ENCODE measurements at regions not wholly inside any gene's neighbourhood (a gene's known extent, or its start where the extent isn't known, plus 50 kb on each side); places are given as distances from the start of the nearest gene placed in this dataset.

DNA sequence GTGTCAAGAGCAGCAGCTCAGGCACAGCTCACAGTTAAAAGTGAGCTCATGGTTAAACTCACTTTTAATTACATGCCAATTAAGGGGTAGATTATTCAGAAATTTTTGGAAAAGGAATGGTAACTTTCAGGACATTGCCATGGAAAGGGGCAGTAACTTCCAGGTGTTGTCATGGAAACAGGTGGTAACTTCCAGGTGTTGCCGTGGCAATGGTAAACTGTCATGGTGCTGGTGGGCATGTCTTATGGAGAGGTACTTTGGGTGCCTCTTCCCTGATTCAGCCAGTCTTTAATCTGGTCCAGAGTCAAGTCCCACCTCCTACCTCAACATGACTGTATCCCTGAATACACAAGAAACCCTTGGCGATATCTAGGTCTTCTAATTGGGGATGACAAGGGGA is 223.2 kb upstream of the TAS2R1 start:
- ChIA-PET CTCF (no interaction called here), POLR2A (no interaction called here)
- no peak for TF ChIP-seq HDGF (IDR thresholded peaks at IDR 0.05; ENCODE audit: borderline replicate concordance)
- no peak for TF ChIP-seq TARDBP (IDR thresholded peaks at IDR 0.05)
- TF ChIP-seq FOXM1 (IDR thresholded peaks at IDR 0.05; ENCODE audit: borderline replicate concordance) = no peak
- no peak for TF ChIP-seq ARNT (IDR thresholded peaks at IDR 0.05)
- TF ChIP-seq SUZ12 (IDR thresholded peaks at IDR 0.05) = no peak
- TF ChIP-seq ZNF384 (IDR thresholded peaks at IDR 0.05) = no peak
- TF ChIP-seq LEF1 (IDR thresholded peaks at IDR 0.05; ENCODE audit: borderline replicate concordance) = no peak
- no peak for TF ChIP-seq CTBP1 (IDR thresholded peaks at IDR 0.05; ENCODE audit: borderline replicate concordance)
- TF ChIP-seq BHLHE40 (IDR thresholded peaks at IDR 0.05; ENCODE audit: borderline replicate concordance) = no peak
- TF ChIP-seq, protein P1, sequence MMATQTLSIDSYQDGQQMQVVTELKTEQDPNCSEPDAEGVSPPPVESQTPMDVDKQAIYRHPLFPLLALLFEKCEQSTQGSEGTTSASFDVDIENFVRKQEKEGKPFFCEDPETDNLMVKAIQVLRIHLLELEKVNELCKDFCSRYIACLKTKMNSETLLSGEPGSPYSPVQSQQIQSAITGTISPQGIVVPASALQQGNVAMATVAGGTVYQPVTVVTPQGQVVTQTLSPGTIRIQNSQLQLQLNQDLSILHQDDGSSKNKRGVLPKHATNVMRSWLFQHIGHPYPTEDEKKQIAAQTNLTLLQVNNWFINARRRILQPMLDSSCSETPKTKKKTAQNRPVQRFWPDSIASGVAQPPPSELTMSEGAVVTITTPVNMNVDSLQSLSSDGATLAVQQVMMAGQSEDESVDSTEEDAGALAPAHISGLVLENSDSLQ (IDR thresholded peaks at IDR 0.05) = no peak
- no peak for TF ChIP-seq FOXA1 (IDR thresholded peaks at IDR 0.05)
- TF ChIP-seq ELF4 (IDR thresholded peaks at IDR 0.05) = no peak
- TF ChIP-seq NFRKB (IDR thresholded peaks at IDR 0.05) = no peak
- TF ChIP-seq FOXK2 (IDR thresholded peaks at IDR 0.05) = no peak
- no peak for DNase-seq (ENCODE audit: extremely low spot score)

DNA sequence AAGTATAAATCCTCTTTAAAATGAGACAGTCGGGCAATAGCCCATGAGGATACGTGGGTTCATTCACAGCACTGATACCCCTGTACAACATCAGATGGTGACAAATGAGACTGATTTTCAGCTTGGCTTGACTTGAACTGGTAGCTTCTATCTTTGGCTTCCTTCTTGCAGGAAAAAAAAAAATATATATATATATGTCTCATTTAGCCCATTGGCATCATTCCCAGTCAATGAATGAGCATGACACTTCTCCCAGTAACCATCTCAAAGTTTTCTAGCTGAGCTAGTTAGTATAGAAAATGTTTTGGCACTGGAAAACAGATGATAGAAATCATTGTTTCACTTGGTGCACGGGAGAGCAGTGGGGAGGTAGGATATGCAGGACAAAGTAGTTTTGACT is 222.5 kb upstream of the TAS2R1 start:
- DNase-seq (ENCODE audit: extremely low spot score) = no peak
- CTCF ChIA-PET = no interaction called here
- TF ChIP-seq ARNT (IDR thresholded peaks at IDR 0.05) = no peak
- no peak for TF ChIP-seq HDGF (IDR thresholded peaks at IDR 0.05; ENCODE audit: borderline replicate concordance)
- TF ChIP-seq TARDBP (IDR thresholded peaks at IDR 0.05) = no peak
- no peak for TF ChIP-seq ELF4 (IDR thresholded peaks at IDR 0.05)
- POLR2A ChIA-PET = no interaction called here

DNA sequence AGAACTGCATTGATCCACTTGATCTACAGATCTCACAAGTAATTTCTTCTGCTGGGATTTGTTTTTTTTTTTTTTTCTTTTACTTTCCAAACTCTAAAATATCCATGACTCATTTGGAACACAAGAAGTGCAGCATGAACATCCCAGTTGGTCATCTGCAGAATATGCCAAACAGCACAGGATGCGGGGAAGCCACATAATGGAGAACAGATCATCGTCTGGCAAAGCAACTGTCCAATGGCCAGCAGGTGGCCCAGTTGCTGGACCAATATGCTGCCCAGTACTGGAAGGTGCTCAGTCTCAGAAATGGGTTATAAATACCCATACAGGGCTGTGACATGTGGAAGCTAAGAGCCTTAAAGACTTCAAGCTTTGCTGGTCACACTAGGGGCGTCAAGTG is 221.3 kb upstream of the TAS2R1 start:
- DNase-seq (ENCODE audit: extremely low spot score) = no peak
- ChIA-PET CTCF (no interaction called here), POLR2A (no interaction called here)
- no peak for TF ChIP-seq L3MBTL2 (conservative IDR thresholded peaks at IDR 0.05)
- TF ChIP-seq LEF1 (IDR thresholded peaks at IDR 0.05; ENCODE audit: borderline replicate concordance) = no peak
- TF ChIP-seq CTBP1 (IDR thresholded peaks at IDR 0.05; ENCODE audit: borderline replicate concordance) = no peak
- no peak for TF ChIP-seq SP1 (IDR thresholded peaks at IDR 0.05)
- TF ChIP-seq ARNT (IDR thresholded peaks at IDR 0.05) = no peak
- no peak for TF ChIP-seq FOXK2 (IDR thresholded peaks at IDR 0.05)
- no peak for TF ChIP-seq HDGF (IDR thresholded peaks at IDR 0.05; ENCODE audit: borderline replicate concordance)
- no peak for TF ChIP-seq FOXM1 (IDR thresholded peaks at IDR 0.05; ENCODE audit: borderline replicate concordance)
- TF ChIP-seq FOXA1 (IDR thresholded peaks at IDR 0.05) = no peak
- TF ChIP-seq SUZ12 (IDR thresholded peaks at IDR 0.05) = no peak

DNA sequence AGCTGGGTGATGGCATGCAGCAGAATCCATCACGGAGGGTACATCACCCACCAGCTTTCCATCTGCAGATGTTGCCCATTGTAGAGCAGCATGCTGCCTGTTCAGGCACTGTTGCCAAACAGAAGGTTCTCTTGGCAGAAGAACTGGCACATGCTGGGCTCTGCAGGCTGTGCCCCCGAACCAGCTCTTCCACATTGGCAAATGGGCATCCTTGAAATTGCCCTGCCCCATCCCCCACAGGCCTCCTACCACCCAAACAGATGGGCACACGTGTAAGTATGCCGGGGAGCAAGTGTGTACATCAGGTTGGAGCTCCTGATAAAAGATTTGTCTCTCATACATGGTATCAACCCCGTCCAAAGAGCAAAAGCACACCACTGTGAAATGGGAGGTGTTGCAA is 220.3 kb upstream of the TAS2R1 start:
- ChIA-PET CTCF (interaction anchor here (0.8 kb wide), 1 partner anchor 37 kb away, joined by 4 read pairs; no protein-coding TSS in a partner anchor), POLR2A (no interaction called here)

DNA sequence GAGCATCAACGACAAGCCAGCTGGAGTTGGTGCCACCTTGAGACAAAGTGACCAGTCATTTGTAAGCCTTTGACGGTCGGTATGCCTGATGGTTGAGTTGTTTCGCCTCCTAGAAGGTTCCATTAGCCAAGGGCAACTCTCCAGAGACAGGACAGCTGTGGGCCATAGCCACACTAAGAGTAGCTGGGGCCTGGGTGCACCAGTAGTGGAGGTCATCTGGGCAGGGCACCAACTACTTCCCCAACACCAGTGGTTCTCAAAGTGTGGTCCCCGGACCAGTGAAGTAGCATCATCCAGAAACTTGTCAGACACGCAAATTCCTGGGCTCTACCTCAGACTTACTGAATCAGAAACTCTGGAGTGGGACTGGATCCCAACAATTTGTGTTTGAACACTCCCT is 217.5 kb upstream of the TAS2R1 start:
- ChIA-PET CTCF (no interaction called here), POLR2A (no interaction called here)
- no peak for TF ChIP-seq ZNF384 (IDR thresholded peaks at IDR 0.05)
- TF ChIP-seq BHLHE40 (IDR thresholded peaks at IDR 0.05; ENCODE audit: borderline replicate concordance) = no peak
- TF ChIP-seq L3MBTL2 (conservative IDR thresholded peaks at IDR 0.05) = no peak
- no peak for TF ChIP-seq LEF1 (IDR thresholded peaks at IDR 0.05; ENCODE audit: borderline replicate concordance)
- TF ChIP-seq, protein P1 (IDR thresholded peaks at IDR 0.05) = no peak
- TF ChIP-seq NFRKB (IDR thresholded peaks at IDR 0.05) = no peak
- no peak for TF ChIP-seq TARDBP (IDR thresholded peaks at IDR 0.05)
- no peak for TF ChIP-seq ELF4 (IDR thresholded peaks at IDR 0.05)
- no peak for TF ChIP-seq ARNT (IDR thresholded peaks at IDR 0.05)
- TF ChIP-seq HDGF (IDR thresholded peaks at IDR 0.05; ENCODE audit: borderline replicate concordance) = no peak
- TF ChIP-seq SUZ12 (IDR thresholded peaks at IDR 0.05) = no peak
- TF ChIP-seq CTBP1 (IDR thresholded peaks at IDR 0.05; ENCODE audit: borderline replicate concordance) = no peak
- TF ChIP-seq FOXM1 (IDR thresholded peaks at IDR 0.05; ENCODE audit: borderline replicate concordance) = no peak
- no peak for TF ChIP-seq SP1 (IDR thresholded peaks at IDR 0.05)
- TF ChIP-seq FOXA1 (IDR thresholded peaks at IDR 0.05) = no peak
- no peak for TF ChIP-seq FOXK2 (IDR thresholded peaks at IDR 0.05)
- no peak for DNase-seq (ENCODE audit: extremely low spot score)

More for the DNA sequence above, 220.3 kb upstream of the TAS2R1 start:
- TF ChIP-seq CTBP1 (IDR thresholded peaks at IDR 0.05; ENCODE audit: borderline replicate concordance) (no peak), ARNT (IDR thresholded peaks at IDR 0.05) (no peak), FOXA1 (IDR thresholded peaks at IDR 0.05) (no peak), L3MBTL2 (conservative IDR thresholded peaks at IDR 0.05) (no peak), BHLHE40 (IDR thresholded peaks at IDR 0.05; ENCODE audit: borderline replicate concordance) (no peak), ELF4 (IDR thresholded peaks at IDR 0.05) (no peak), FOXK2 (IDR thresholded peaks at IDR 0.05) (no peak), LEF1 (IDR thresholded peaks at IDR 0.05; ENCODE audit: borderline replicate concordance) (no peak), NFRKB (IDR thresholded peaks at IDR 0.05) (no peak), ZNF384 (IDR thresholded peaks at IDR 0.05) (no peak)
- DNase-seq (ENCODE audit: extremely low spot score) = no peak

DNA sequence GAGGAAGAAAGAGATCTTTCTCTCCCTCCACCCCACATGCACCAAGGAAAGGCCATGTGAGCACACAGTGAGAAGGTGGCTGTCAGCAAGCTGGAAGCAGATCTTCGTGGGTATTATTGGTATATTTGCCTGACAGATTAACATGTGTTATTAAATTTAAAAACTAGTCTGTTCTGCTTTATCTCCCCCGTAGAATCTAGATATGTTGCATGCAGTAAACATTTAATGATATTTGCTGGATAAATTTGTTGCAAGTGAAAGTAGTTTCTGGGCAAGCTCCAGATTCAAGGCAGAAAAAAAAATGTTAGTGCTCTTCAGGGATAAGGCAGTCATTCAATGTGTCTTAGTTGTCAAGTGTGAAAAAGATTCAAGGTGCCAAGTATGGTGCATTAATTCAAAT is 215.0 kb upstream of the TAS2R1 start:
- no peak for DNase-seq (ENCODE audit: extremely low spot score)
- ChIA-PET POLR2A (no interaction called here), CTCF (no interaction called here)
- TF ChIP-seq L3MBTL2 (conservative IDR thresholded peaks at IDR 0.05) = no peak
- TF ChIP-seq CTBP1 (IDR thresholded peaks at IDR 0.05; ENCODE audit: borderline replicate concordance) = no peak
- TF ChIP-seq BHLHE40 (IDR thresholded peaks at IDR 0.05; ENCODE audit: borderline replicate concordance) = no peak
- TF ChIP-seq ZNF384 (IDR thresholded peaks at IDR 0.05) = no peak
- TF ChIP-seq LEF1 (IDR thresholded peaks at IDR 0.05; ENCODE audit: borderline replicate concordance) = no peak
- no peak for TF ChIP-seq NFRKB (IDR thresholded peaks at IDR 0.05)
- no peak for TF ChIP-seq SP1 (IDR thresholded peaks at IDR 0.05)
- no peak for TF ChIP-seq ELF4 (IDR thresholded peaks at IDR 0.05)
- no peak for TF ChIP-seq FOXM1 (IDR thresholded peaks at IDR 0.05; ENCODE audit: borderline replicate concordance)

DNA sequence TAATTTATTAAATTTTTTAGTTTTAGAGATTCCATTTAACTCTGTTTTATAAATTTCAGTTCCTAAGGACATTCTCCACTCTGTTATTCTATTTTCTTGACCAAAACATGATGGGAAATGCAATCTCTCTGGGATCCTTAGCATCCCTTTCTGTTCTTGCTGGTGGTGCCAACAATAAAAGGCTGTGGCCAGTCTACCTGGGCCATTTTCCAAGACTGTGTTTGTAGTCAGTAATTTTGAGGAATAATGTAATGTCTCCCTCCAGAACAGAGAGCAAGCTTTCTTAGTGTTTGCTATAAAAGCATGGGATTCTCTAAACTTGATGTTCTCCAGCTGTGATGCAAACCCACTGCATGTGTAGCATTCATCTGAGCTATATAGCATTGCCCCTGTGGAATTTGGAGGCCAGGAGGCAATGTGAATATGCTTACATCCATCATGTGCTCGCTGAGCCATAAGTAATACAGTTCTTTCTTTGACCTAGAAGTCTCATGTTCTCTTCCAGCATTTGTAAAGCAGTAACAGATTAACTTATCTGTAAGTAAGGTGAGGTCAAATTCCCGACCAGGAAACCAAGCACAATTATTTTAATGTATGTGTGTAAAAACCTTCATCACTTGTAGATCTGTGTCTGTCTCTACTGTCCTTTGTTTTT is 211.5 kb upstream of the TAS2R1 start:
- TF ChIP-seq, protein P1 (IDR thresholded peaks at IDR 0.05) = no peak
- TF ChIP-seq FOXK2 (IDR thresholded peaks at IDR 0.05) (no peak), L3MBTL2 (conservative IDR thresholded peaks at IDR 0.05) (no peak), SP1 (IDR thresholded peaks at IDR 0.05) (no peak), LEF1 (IDR thresholded peaks at IDR 0.05; ENCODE audit: borderline replicate concordance) (no peak), FOXM1 (IDR thresholded peaks at IDR 0.05; ENCODE audit: borderline replicate concordance) (no peak), BHLHE40 (IDR thresholded peaks at IDR 0.05; ENCODE audit: borderline replicate concordance) (no peak)
- POLR2A ChIA-PET = no interaction called here
- no peak for DNase-seq (ENCODE audit: extremely low spot score)
- CTCF ChIA-PET = no interaction called here
